GM21381 (cell line): ENCODE measurements at regions not wholly inside any gene's neighbourhood (a gene's known extent, or its start where the extent isn't known, plus 50 kb on each side); places are given as distances from the start of the nearest gene placed in this dataset.
"Not testable (repeated sequence)": the region's sequence is repeated elsewhere in the genome, so short reads cannot be mapped to it uniquely, and the experiment has no call there.

Experiments used
- ATAC-seq: cut with Tn5 transposase; IDR thresholded peaks from one replicate; pipeline ENCODE4 v1.9.1; 2021; ENCODE audit warnings: mild to moderate bottlenecking, moderate library complexity; ENCODE audit not compliant: unreplicated experiment

- no peak for ATAC-seq
Measured at GRCh38 chr5:174532455-174533453, 191.6 kb upstream of the MSX2 start.

GRCh38 chr5:174533751-174534241 lies 190.6 kb upstream of the MSX2 start:
- no peak for ATAC-seq

- no peak for ATAC-seq
Measured at GRCh38 chr5:174535669-174536068, 188.7 kb upstream of the MSX2 start.

GRCh38 chr5:174539823-174540222 lies 184.6 kb upstream of the MSX2 start:
- not testable (repeated sequence) for ATAC-seq

- ATAC-seq = no peak
Measured at GRCh38 chr5:174542037-174542436, 182.3 kb upstream of the MSX2 start.

GRCh38 chr5:174542471-174542870 lies 181.9 kb upstream of the MSX2 start:
- ATAC-seq = no peak

GRCh38 chr5:174545926-174546325 lies 178.5 kb upstream of the MSX2 start:
- ATAC-seq = no peak

GRCh38 chr5:174547814-174548213 lies 176.6 kb upstream of the MSX2 start:
- ATAC-seq = no peak

GRCh38 chr5:174549254-174549653 lies 175.1 kb upstream of the MSX2 start:
- ATAC-seq = no peak

- ATAC-seq = no peak
Measured at GRCh38 chr5:174550026-174550425, 174.4 kb upstream of the MSX2 start.

GRCh38 chr5:174552428-174552827 lies 172.0 kb upstream of the MSX2 start:
- ATAC-seq = no peak

- no peak for ATAC-seq
Measured at GRCh38 chr5:174553556-174553955, 170.8 kb upstream of the MSX2 start.

- ATAC-seq = no peak
Measured at GRCh38 chr5:174555726-174556125, 168.7 kb upstream of the MSX2 start.

- no peak for ATAC-seq
Measured at GRCh38 chr5:174556756-174557155, 167.6 kb upstream of the MSX2 start.

GRCh38 chr5:174558190-174558589 lies 166.2 kb upstream of the MSX2 start:
- no peak for ATAC-seq

- no peak for ATAC-seq
Measured at GRCh38 chr5:174559141-174559540, 165.2 kb upstream of the MSX2 start.

GRCh38 chr5:174559566-174560090 lies 164.8 kb upstream of the MSX2 start:
- ATAC-seq = no peak

- no peak for ATAC-seq
Measured at GRCh38 chr5:174560861-174561260, 163.5 kb upstream of the MSX2 start.

- ATAC-seq = not testable (repeated sequence)
Measured at GRCh38 chr5:174563040-174563439, 161.3 kb upstream of the MSX2 start.

- ATAC-seq = no peak
Measured at GRCh38 chr5:174563899-174564298, 160.5 kb upstream of the MSX2 start.

GRCh38 chr5:174567506-174568141 lies 156.8 kb upstream of the MSX2 start:
- no peak for ATAC-seq

- no peak for ATAC-seq
Measured at GRCh38 chr5:174570662-174571061, 153.7 kb upstream of the MSX2 start.
